Ishikawa (cell line): ENCODE measurements at regions not wholly inside any gene's neighbourhood (a gene's known extent, or its start where the extent isn't known, plus 50 kb on each side); places are given as distances from the start of the nearest gene placed in this dataset.

Experiments
- CEBPB ChIP-seq: IDR thresholded peaks from 2 replicates; pipeline ENCODE4 v1.6.1; 2012
- CREB1 ChIP-seq: IDR thresholded peaks from 2 replicates; pipeline ENCODE4 v1.6.1; 2012; ENCODE audit warnings: low read depth
- EGR1 ChIP-seq: IDR thresholded peaks from 2 replicates; pipeline ENCODE4 v1.6.1; 2012
- EP300 ChIP-seq: IDR thresholded peaks from 2 replicates; pipeline ENCODE4 v1.6.1; 2012; ENCODE audit warnings: borderline replicate concordance
- FOXM1 ChIP-seq: IDR thresholded peaks from 2 replicates; pipeline ENCODE4 v1.6.1; 2012; ENCODE audit warnings: low read depth, borderline replicate concordance
- NFIC ChIP-seq: IDR thresholded peaks from 2 replicates; pipeline ENCODE4 v1.6.1; 2012
- RAD21 ChIP-seq: IDR thresholded peaks from 2 replicates; pipeline ENCODE4 v1.6.1; 2012; ENCODE audit warnings: low read depth
- REST ChIP-seq: IDR thresholded peaks from 2 replicates; pipeline ENCODE4 v1.6.1; 2012; ENCODE audit warnings: low read depth, mild to moderate bottlenecking
- TAF1 ChIP-seq: IDR thresholded peaks from 2 replicates; pipeline ENCODE4 v1.6.1; 2012; ENCODE audit warnings: low read depth, mild to moderate bottlenecking
- TCF12 ChIP-seq: IDR thresholded peaks from 2 replicates; pipeline ENCODE4 v1.6.1; 2012; ENCODE audit warnings: low read depth
- TEAD4 ChIP-seq: IDR thresholded peaks from 2 replicates; pipeline ENCODE4 v1.6.1; 2012
- YY1 ChIP-seq: IDR thresholded peaks from 2 replicates; pipeline ENCODE4 v1.6.1; 2012; ENCODE audit warnings: low read depth
- ZBTB7A ChIP-seq: IDR thresholded peaks from 2 replicates; pipeline ENCODE4 v1.6.1; 2012; ENCODE audit warnings: low read depth
- TF ChIP-seq, protein P1 (sequence below): IDR thresholded peaks from 2 replicates; pipeline ENCODE4 v1.6.1; 2012
- TF ChIP-seq, protein P2 (sequence below): IDR thresholded peaks from 2 replicates; pipeline ENCODE4 v1.6.1; 2012

DNA sequence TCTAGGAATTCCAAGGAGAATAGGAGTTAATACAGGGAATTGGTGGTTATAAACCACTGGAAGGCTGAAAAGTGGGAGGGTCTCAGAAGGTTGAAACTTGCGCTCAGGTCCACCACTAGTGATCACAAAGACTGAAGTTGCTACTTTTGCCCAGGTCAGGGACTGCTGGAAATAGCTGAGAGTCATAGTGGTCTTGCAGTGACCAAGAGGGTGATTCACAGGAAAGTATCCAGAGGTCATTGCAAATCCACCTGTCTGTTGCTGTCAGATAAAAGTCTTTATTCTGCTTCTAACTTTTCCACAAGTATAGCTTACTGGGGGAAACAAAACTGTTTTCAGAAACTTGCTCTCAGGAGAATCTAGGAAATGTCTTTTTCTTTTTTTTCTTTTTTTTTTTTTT is 211.5 kb upstream of the PRSS1 start:
- TF ChIP-seq CREB1 = no peak
- TF ChIP-seq TEAD4 = no peak
- no peak for TF ChIP-seq CEBPB
- no peak for TF ChIP-seq NFIC
- TF ChIP-seq, protein P1, sequence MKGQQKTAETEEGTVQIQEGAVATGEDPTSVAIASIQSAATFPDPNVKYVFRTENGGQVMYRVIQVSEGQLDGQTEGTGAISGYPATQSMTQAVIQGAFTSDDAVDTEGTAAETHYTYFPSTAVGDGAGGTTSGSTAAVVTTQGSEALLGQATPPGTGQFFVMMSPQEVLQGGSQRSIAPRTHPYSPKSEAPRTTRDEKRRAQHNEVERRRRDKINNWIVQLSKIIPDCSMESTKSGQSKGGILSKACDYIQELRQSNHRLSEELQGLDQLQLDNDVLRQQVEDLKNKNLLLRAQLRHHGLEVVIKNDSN = no peak
- TF ChIP-seq, protein P2, sequence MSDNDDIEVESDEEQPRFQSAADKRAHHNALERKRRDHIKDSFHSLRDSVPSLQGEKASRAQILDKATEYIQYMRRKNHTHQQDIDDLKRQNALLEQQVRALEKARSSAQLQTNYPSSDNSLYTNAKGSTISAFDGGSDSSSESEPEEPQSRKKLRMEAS = no peak
- no peak for TF ChIP-seq EP300
- no peak for TF ChIP-seq TCF12
- TF ChIP-seq FOXM1 = no peak
- TF ChIP-seq YY1 = no peak
- TF ChIP-seq TAF1 = no peak
- TF ChIP-seq RAD21 = no peak
- TF ChIP-seq ZBTB7A = no peak
- no peak for TF ChIP-seq REST
- TF ChIP-seq EGR1 = no peak

- no peak for TF ChIP-seq NFIC
- peak; percentile 92 for TF ChIP-seq RAD21
- TF ChIP-seq CEBPB = no peak
These were observed 214.0 kb upstream of the PRSS1 start for GRCh38 chr7:142535123-142535779.

DNA sequence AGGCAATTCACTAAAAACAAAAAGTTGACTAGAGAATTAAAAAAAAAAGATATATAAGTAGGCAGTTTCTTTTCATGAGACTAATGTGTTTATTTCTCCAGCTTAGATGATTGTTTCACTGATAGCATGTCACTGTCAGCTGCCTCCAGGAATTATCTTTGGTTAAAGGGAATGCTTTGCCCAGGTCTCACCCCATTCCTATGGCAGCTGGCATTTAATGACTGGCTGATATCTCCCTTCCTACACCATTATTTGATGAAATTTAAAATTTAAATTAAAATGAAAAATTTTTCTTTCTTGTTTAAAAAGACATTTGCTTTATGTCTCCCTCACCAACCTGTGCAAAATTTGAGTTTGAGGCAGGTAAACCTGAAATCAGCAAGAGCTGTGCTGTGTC is 214.5 kb upstream of the PRSS1 start:
- TF ChIP-seq REST (no peak), NFIC (no peak), ZBTB7A (no peak), CEBPB (no peak), TCF12 (no peak), RAD21 (no peak), FOXM1 (no peak), CREB1 (no peak), EP300 (no peak)

DNA sequence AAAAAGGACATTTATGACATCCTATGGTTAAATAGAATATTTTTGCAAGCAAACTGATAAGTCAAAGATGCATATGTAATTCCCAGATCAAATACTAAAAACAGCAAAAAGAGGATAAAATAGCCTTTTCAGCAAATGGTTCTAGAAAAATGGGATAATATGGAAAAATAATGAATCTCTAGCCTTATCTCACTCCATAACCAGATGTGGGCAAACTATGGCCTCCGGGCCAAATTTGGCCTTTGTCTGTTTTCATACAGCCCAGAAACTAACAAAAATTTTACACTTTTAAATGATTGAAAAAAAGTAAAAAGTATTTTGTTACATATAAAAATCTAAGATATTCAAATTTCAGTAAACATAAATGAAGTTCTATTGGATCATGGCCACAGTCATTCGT is 215.4 kb upstream of the PRSS1 start:
- TF ChIP-seq TCF12 (no peak), TEAD4 (no peak), RAD21 (no peak), YY1 (no peak)

DNA sequence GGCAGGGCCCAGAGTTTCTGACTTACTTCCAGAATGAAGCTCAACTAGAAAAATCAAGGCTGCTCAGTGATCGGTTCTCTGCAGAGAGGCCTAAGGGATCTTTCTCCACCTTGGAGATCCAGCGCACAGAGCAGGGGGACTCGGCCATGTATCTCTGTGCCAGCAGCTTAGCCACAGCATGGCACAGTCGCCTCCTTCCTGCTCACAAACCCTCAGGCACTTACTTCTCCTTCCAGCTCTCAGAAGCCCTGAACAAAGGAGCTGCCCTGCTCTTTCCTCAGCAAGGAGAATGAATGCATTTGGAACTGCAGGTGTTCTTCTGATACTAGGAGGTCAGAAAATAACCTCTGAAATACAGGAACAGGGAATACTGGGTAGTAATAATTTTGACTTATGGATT is 219.7 kb upstream of the PRSS1 start:
- TF ChIP-seq TEAD4 (no peak), ZBTB7A (no peak), TCF12 (no peak), TAF1 (no peak), CEBPB (no peak), YY1 (no peak), FOXM1 (no peak), RAD21 (no peak), REST (no peak), NFIC (no peak), EP300 (no peak), EGR1 (no peak), CREB1 (no peak)
- TF ChIP-seq, protein P2 = no peak
- TF ChIP-seq, protein P1 = no peak
